HepG2 (cell line): ENCODE measurements at regions not wholly inside any gene's neighbourhood (a gene's known extent, or its start where the extent isn't known, plus 50 kb on each side); places are given as distances from the start of the nearest gene placed in this dataset.

Experiments
- ATAC-seq: fragments of 200-7000 bp; cut with Tn5 transposase; 3 replicates; pipeline ENCODE4 v1.9.1; 2020; ENCODE audit warnings: mild to moderate bottlenecking, moderate library complexity
- BruUV-seq: library from RNA; stranded (reverse); fragments of 400-500 nt; replicated peaks from 2 replicates; lab custom pipeline; 2021; lab: Mats Ljungman, UMichigan
- CTCF ChIA-PET: fragments of 300-600 bp; formaldehyde crosslinking; extraction: SDS; loops from one replicate; lab custom pipeline; 2021; ENCODE audit warnings: low total read pairs, inconsistent platforms, low intra/inter-chr PET ratio; lab: Yijun Ruan, JAX
- POLR2A ChIA-PET: fragments of 350-600 bp; sonication (Branson Sonifier 250); formaldehyde crosslinking; loops from one replicate; lab custom pipeline; 2020; ENCODE audit warnings: antibody characterized with exemption, inconsistent platforms; lab: Yijun Ruan, JAX
- DNase-seq: peaks from one replicate; pipeline ENCODE4 v3.0.0-alpha.2; 2015; ENCODE audit warnings: low spot score
- FAIRE-seq: peaks from 3 replicates; lab custom pipeline; 2011; peaks lifted over from hg19 to GRCh38; lab: Jason Lieb, UNC
- H2AFZ ChIP-seq: one replicate; pipeline ENCODE4 v1.6.1; 2011; ENCODE audit warnings: low read length, inconsistent platforms
- H3K27ac ChIP-seq: fragments of 300-600 bp; 3 replicates; pipeline ENCODE4 v1.8.0; 2011; ENCODE audit warnings: mixed run types, mild to moderate bottlenecking, mixed read lengths, low read length, inconsistent platforms; ENCODE audit not compliant: insufficient read depth; ENCODE audit errors: extremely low read length
- H3K27me3 ChIP-seq, 2 experiments: fragments of 200-600 bp in 1 of 2; 2 replicates in 1 of 2; 3 replicates in 1 of 2; pipeline versions ENCODE4 v1.6.0 to v1.8.0; 2011; ENCODE audit warnings: low read length in 2 of 2, mild to moderate bottlenecking in 2 of 2, moderate library complexity in 2 of 2, inconsistent platforms in 1 of 2; ENCODE audit not compliant: insufficient read depth in 2 of 2, control insufficient read depth in 1 of 2
- H3K36me3 ChIP-seq, 2 experiments: fragments of 200-600 bp in 1 of 2; replicated peaks in 1 of 2; 2 replicates in 1 of 2; 3 replicates in 1 of 2; pipeline versions ENCODE4 v1.5.1 to v1.8.0; 2011; ENCODE audit warnings: low read length in 2 of 2, inconsistent platforms in 1 of 2; ENCODE audit not compliant: insufficient read depth in 2 of 2, control insufficient read depth in 1 of 2
- H3K4me1 ChIP-seq: 2 replicates; pipeline ENCODE4 v1.5.1; 2012; ENCODE audit warnings: low read length, inconsistent platforms; ENCODE audit not compliant: insufficient read depth
- H3K4me2 ChIP-seq: 2 replicates; pipeline ENCODE4 v1.6.0; 2011; ENCODE audit warnings: low read depth, low read length, inconsistent platforms
- H3K4me3 ChIP-seq, 3 experiments: fragments of 200-600 bp in 1 of 3; sonication (generic), shearing (Covaris generic) in 1 of 3; replicated peaks in 1 of 3; 2 replicates each; pipeline ENCODE4 v1.5.1; 2011 to 2016; ENCODE audit warnings: low read length in 3 of 3, inconsistent platforms in 2 of 3, low read depth in 2 of 3, mild to moderate bottlenecking in 2 of 3, control low read depth in 1 of 3, mixed read lengths in 1 of 3; ENCODE audit not compliant: insufficient read depth in 1 of 3
- H3K79me2 ChIP-seq: one replicate; pipeline ENCODE4 v1.6.1; 2011; ENCODE audit warnings: low read length, inconsistent platforms; ENCODE audit not compliant: insufficient read depth
- H3K9ac ChIP-seq: 2 replicates; pipeline ENCODE4 v1.6.0; 2011; ENCODE audit warnings: mild to moderate bottlenecking, low read depth, low read length, inconsistent platforms; ENCODE audit not compliant: insufficient read depth
- H3K9me3 ChIP-seq: 2 replicates; pipeline ENCODE4 v1.5.1; 2012; ENCODE audit warnings: mild to moderate bottlenecking, low read length
- H4K20me1 ChIP-seq: 2 replicates; pipeline ENCODE4 v1.6.0; 2011; ENCODE audit warnings: inconsistent platforms, mild to moderate bottlenecking, low read length, moderate library complexity; ENCODE audit not compliant: insufficient read depth
- ATF5 ChIP-seq: sonication (generic); formaldehyde crosslinking; IDR thresholded peaks from 2 replicates; pipeline ENCODE4 v1.4.0; 2020; ENCODE audit warnings: mild to moderate bottlenecking, low read depth, missing genetic modification reagents
- CHD2 ChIP-seq: IDR thresholded peaks from 2 replicates; pipeline ENCODE4 v1.6.1; 2011; ENCODE audit warnings: low read depth, low read length, improper control_type of control experiment
- HINFP ChIP-seq: sonication (generic); formaldehyde crosslinking; IDR thresholded peaks from 2 replicates; pipeline ENCODE4 v1.4.0; 2020; ENCODE audit warnings: low read depth, mild to moderate bottlenecking, missing genetic modification reagents
- MTA1 ChIP-seq: sonication (generic); formaldehyde crosslinking; IDR thresholded peaks from 2 replicates; pipeline ENCODE4 v1.4.0; 2020; ENCODE audit warnings: missing genetic modification reagents, mild to moderate bottlenecking, borderline replicate concordance
- XBP1 ChIP-seq: sonication (generic); formaldehyde crosslinking; IDR thresholded peaks from 2 replicates; pipeline ENCODE4 v1.5.0; 2020; ENCODE audit warnings: missing genetic modification reagents
- ZBTB42 ChIP-seq: sonication (generic); formaldehyde crosslinking; IDR thresholded peaks from 2 replicates; pipeline ENCODE4 v1.5.0; 2020; ENCODE audit warnings: mild to moderate bottlenecking, missing genetic modification reagents
- ZEB1 ChIP-seq: IDR thresholded peaks from 2 replicates; pipeline ENCODE4 v1.6.1; 2012; ENCODE audit warnings: mild to moderate bottlenecking, low read depth, inconsistent platforms; ENCODE audit not compliant: insufficient replicate concordance
- ZNF746 ChIP-seq: sonication (generic); formaldehyde crosslinking; IDR thresholded peaks from 2 replicates; pipeline ENCODE4 v1.8.0; 2022; ENCODE audit warnings: mild to moderate bottlenecking, missing genetic modification reagents
- WGBS: methylation state at CpG from one replicate; pipeline ENCODE4 v1.1.6; 2017; ENCODE audit warnings: low lambda C conversion rate; 5-methylcytosine and 5-hydroxymethylcytosine counted together
- in situ Hi-C: cut with HindIII; loops from 2 replicates; pipeline ENCODE4 v1.10.0; 2017; ENCODE audit warnings: low pct_unique_long_range_greater_than_20kb; ENCODE audit not compliant: extremely low pct_ligation_motif_present
- intact Hi-C: fragments of 100-400 bp; cut with micrococcal nuclease; formaldehyde crosslinking; loops from one replicate; pipeline ENCODE4 v1.10.0; 2022; ENCODE audit not compliant: unreplicated experiment

- H3K9ac ChIP-seq, result no peak overlapping the region
- intact Hi-C loops, result no loop called here
- DNase-seq (no peak), ATAC-seq (no peak), FAIRE-seq (no peak)
- no peak for TF ChIP-seq ATF5
- TF ChIP-seq MTA1, result no peak
- no peak for TF ChIP-seq XBP1 (CRISPR knock-in tag)
- TF ChIP-seq HINFP (CRISPR knock-in tag), result no peak
- TF ChIP-seq CHD2, result no peak
- TF ChIP-seq ZNF746 (CRISPR knock-in tag), result no peak
- TF ChIP-seq ZEB1, result no peak
- TF ChIP-seq ZBTB42 (CRISPR knock-in tag), result no peak
- no peaks in the 10 kb centered on the region; a peak in 1 of 5 replicates for H3K27me3 ChIP-seq
- H3K4me1 ChIP-seq, result no peaks in the 10 kb centered on the region
- H3K4me3 ChIP-seq, result no peak overlapping the region
- no peaks in the 10 kb centered on the region for H3K79me2 ChIP-seq
- no TSS peak for BruUV-seq
- no peaks in the 10 kb centered on the region for H4K20me1 ChIP-seq
- H3K4me2 ChIP-seq, result no peak overlapping the region
- in situ Hi-C loops, result no loop called here
- H3K27ac ChIP-seq, result no peak overlapping the region
- H2AFZ ChIP-seq, result no peak overlapping the region
- ChIA-PET POLR2A (no interaction called here), CTCF (no interaction called here)
- WGBS, result 18% methylated on average over 4 of the region's 4 CpGs
- H3K9me3 ChIP-seq, result no peaks in the 10 kb centered on the region
- H3K36me3 ChIP-seq, result no peaks in the 10 kb centered on the region
These were observed 60.4 kb upstream of the GJA5 start for GRCh38 chr1:147820761-147821297.
